ENCODE measurements at regions not wholly inside any gene's neighbourhood (a gene's known extent, or its start where the extent isn't known, plus 50 kb on each side); places are given as distances from the start of the nearest gene placed in this dataset.

GRCh38 chr7:106416430-106416829 lies 131.6 kb upstream of the NAMPT start:
- DNase-seq: no peak
- Histone ChIP-seq H3K4me1 (no peaks in the 10 kb centered on the region), H3K4me3 (ENCODE audit: low read depth, low read length) (no peak overlapping the region), H3K9me3 (no peaks in the 10 kb centered on the region), H3K36me3 (no peaks in the 10 kb centered on the region), H3K27me3 (peaks cover 12% of the 10 kb centered on the region)
- TF ChIP-seq, protein P1, sequence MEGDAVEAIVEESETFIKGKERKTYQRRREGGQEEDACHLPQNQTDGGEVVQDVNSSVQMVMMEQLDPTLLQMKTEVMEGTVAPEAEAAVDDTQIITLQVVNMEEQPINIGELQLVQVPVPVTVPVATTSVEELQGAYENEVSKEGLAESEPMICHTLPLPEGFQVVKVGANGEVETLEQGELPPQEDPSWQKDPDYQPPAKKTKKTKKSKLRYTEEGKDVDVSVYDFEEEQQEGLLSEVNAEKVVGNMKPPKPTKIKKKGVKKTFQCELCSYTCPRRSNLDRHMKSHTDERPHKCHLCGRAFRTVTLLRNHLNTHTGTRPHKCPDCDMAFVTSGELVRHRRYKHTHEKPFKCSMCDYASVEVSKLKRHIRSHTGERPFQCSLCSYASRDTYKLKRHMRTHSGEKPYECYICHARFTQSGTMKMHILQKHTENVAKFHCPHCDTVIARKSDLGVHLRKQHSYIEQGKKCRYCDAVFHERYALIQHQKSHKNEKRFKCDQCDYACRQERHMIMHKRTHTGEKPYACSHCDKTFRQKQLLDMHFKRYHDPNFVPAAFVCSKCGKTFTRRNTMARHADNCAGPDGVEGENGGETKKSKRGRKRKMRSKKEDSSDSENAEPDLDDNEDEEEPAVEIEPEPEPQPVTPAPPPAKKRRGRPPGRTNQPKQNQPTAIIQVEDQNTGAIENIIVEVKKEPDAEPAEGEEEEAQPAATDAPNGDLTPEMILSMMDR (IDR thresholded peaks at IDR 0.05; ENCODE audit: low read depth, low read length): no peak

DNA sequence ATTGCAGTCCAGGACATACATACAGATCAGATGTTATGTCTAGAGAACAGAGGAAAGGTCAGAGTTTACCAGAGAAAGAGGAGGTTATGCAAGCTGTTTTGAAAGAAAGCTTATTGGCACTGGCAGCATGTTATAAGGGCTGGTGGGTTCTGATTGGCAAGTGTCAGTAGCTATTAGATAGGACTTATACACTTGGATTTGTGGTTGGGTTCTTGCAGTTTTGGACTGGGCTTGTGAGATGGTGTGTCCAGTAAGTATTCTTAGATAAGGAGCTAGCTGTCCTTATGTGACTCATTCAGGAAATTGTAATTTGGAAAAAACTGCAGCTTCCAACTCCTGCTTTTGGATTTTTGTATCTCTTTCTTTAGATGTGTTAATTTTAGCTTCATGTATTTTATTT lies 130.7 kb upstream of the NAMPT start:
- Histone ChIP-seq H3K4me3 (ENCODE audit: low read depth, low read length) (no peak overlapping the region), H3K27me3 (peaks cover 22% of the 10 kb centered on the region), H3K4me1 (no peaks in the 10 kb centered on the region), H3K36me3 (no peaks in the 10 kb centered on the region), H3K9me3 (no peaks in the 10 kb centered on the region)
- no peak for DNase-seq
- TF ChIP-seq, protein P1 (IDR thresholded peaks at IDR 0.05; ENCODE audit: low read depth, low read length): no peak

- H3K4me3 ChIP-seq (ENCODE audit: low read depth, low read length): no peak overlapping the region
- TF ChIP-seq, protein P1 (IDR thresholded peaks at IDR 0.05; ENCODE audit: low read depth, low read length): no peak
- peaks cover 29% of the 10 kb centered on the region for H3K27me3 ChIP-seq
- H3K9me3 ChIP-seq: no peaks in the 10 kb centered on the region
- H3K4me1 ChIP-seq: no peaks in the 10 kb centered on the region
- H3K36me3 ChIP-seq: no peaks in the 10 kb centered on the region
- DNase-seq: no peak
These were observed 128.7 kb upstream of the NAMPT start for GRCh38 chr7:106413446-106413845.

GRCh38 chr7:106405697-106406141 lies 120.9 kb upstream of the NAMPT start:
- TF ChIP-seq, protein P1 (IDR thresholded peaks at IDR 0.05; ENCODE audit: low read depth, low read length): no peak
- Histone ChIP-seq H3K4me1 (no peaks in the 10 kb centered on the region), H3K36me3 (no peaks in the 10 kb centered on the region), H3K9me3 (no peaks in the 10 kb centered on the region), H3K4me3 (ENCODE audit: low read depth, low read length) (no peak overlapping the region), H3K27me3 (peaks cover 36% of the 10 kb centered on the region)
- DNase-seq: no peak

DNA sequence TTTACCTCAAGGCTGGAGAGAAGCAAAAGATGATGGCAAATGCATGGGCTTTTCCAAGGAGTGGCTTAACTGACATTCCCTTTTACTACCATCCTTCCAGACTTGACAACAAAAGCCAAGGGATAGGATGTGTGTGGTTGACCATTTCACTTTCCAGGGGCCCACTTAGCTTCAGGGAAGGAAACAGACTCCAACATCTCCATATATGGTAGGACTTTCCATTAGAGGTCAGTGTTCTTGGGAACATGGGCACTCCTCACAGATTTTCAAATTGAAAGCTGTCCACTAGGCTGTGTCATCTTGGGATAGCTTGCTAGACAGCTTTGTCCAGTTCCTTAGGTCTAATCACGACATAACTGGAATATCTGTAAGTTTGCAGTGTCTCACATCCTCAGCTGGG lies 118.1 kb upstream of the NAMPT start:
- no peaks in the 10 kb centered on the region for H3K9me3 ChIP-seq
- TF ChIP-seq, protein P1 (IDR thresholded peaks at IDR 0.05; ENCODE audit: low read depth, low read length): no peak
- H3K4me3 ChIP-seq (ENCODE audit: low read depth, low read length): no peak overlapping the region
- no peak for DNase-seq
- H3K27me3 ChIP-seq: peaks cover 45% of the 10 kb centered on the region
- H3K4me1 ChIP-seq: no peaks in the 10 kb centered on the region
- no peaks in the 10 kb centered on the region for H3K36me3 ChIP-seq

- H3K36me3 ChIP-seq: no peaks in the 10 kb centered on the region
- no peaks in the 10 kb centered on the region for H3K4me1 ChIP-seq
- H3K4me3 ChIP-seq (ENCODE audit: low read depth, low read length): no peak overlapping the region
- H3K9me3 ChIP-seq: no peaks in the 10 kb centered on the region
- DNase-seq: no peak
- peaks cover 46% of the 10 kb centered on the region for H3K27me3 ChIP-seq
- TF ChIP-seq, protein P1 (IDR thresholded peaks at IDR 0.05; ENCODE audit: low read depth, low read length): no peak
These were observed 116.1 kb upstream of the NAMPT start for GRCh38 chr7:106400923-106401322.
